Kidney (tissue), 13 donors: ENCODE measurements at regions not wholly inside any gene's neighbourhood (a gene's known extent, or its start where the extent isn't known, plus 50 kb on each side); places are given as distances from the start of the nearest gene placed in this dataset.

ENCODE experiments used
- DNase-seq, 5 donors: peaks; one replicate each; pipeline ENCODE4 v3.0.0-alpha.2; 2013 to 2020
- FAIRE-seq: peaks from 2 replicates; lab custom pipeline; 2012; peaks lifted over from hg19 to GRCh38; lab: Jason Lieb, UNC
- H3K27ac ChIP-seq, 2 donors: one replicate each; pipeline ENCODE4 v1.7.0; 2013; ENCODE audit warnings: low read depth in 2 of 2, low read length in 2 of 2, inconsistent platforms in 1 of 2
- H3K27me3 ChIP-seq: one replicate; pipeline ENCODE4 v1.7.1; 2013; ENCODE audit warnings: low read length, inconsistent platforms; ENCODE audit not compliant: control insufficient read depth, insufficient read depth
- H3K36me3 ChIP-seq, 3 donors: one replicate each; pipeline versions ENCODE4 v1.7.0 to v1.7.1; 2013; ENCODE audit warnings: low read length in 3 of 3, control low read depth in 1 of 3, inconsistent platforms in 1 of 3; ENCODE audit not compliant: insufficient read depth in 3 of 3, control insufficient read depth in 2 of 3
- H3K4me1 ChIP-seq, 3 donors: one replicate each; pipeline versions ENCODE4 v1.7.0 to v1.7.1; 2013; ENCODE audit warnings: low read length in 3 of 3, inconsistent platforms in 1 of 3, low read depth in 1 of 3; ENCODE audit not compliant: control insufficient read depth in 2 of 3, insufficient read depth in 2 of 3
- H3K4me3 ChIP-seq, 3 donors: one replicate each; pipeline versions ENCODE4 v1.7.0 to v1.8.1; 2013; ENCODE audit warnings: low read length in 3 of 3, control low read depth in 1 of 3, inconsistent platforms in 1 of 3
- H3K9ac ChIP-seq, 3 donors: one replicate each; pipeline versions ENCODE4 v1.7.0 to v1.7.1; 2013; ENCODE audit warnings: low read length in 3 of 3, control low read depth in 1 of 3, inconsistent platforms in 1 of 3
- H3K9me3 ChIP-seq, 3 donors: one replicate each; pipeline versions ENCODE4 v1.7.0 to v1.7.1; 2013; ENCODE audit warnings: low read length in 3 of 3, control low read depth in 1 of 3, inconsistent platforms in 1 of 3; ENCODE audit not compliant: control insufficient read depth in 2 of 3, insufficient read depth in 1 of 3
- intact Hi-C: fragments of 100-400 bp; cut with DNase I; formaldehyde crosslinking; loops from one replicate; pipeline ENCODE4 v1.11.1; 2022
- TF ChIP-seq, protein P1 (sequence below): IDR thresholded peaks from 3 replicates; pipeline ENCODE4 v1.5.1; 2012; ENCODE audit warnings: mild to moderate bottlenecking, moderate library complexity, borderline replicate concordance; ENCODE audit not compliant: insufficient read depth; ENCODE audit errors: extremely low read depth
- donor health status: control.
- donor health status: control.
- donor health status: control.
- donor health status: control.
- donor health status: control.
- donor health status: DM: yes; HTN: yes; CAD: no.
- donor health status: Normal renal cell carcinoma (clear cell type).

DNA sequence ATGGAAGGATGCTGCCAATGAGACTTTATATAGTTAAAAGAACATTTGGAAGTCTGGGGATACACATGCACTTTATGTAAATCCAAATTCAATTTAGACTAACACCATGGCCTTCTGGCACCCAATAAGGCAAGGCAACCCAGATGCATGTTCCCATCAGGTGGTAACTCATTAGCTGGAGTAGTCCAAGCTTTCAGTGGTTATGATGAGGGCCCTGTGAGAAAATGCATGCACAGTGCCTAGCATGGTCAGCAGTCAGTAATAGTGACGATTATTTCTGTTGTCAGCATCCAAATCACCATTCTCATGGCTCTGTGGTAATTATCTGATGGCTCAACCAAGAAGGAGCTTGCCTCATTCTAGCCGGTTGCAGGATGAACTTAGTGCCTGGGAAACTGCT is 70.3 kb upstream of the CTLA4 start:
- Histone ChIP-seq H3K4me3 (no peak overlapping the region), H3K36me3 (no peaks in the 10 kb centered on the region), H3K27ac (no peak overlapping the region), H3K9ac (no peak overlapping the region), H3K9me3 (no peaks in the 10 kb centered on the region), H3K4me1 (no peaks in the 10 kb centered on the region), H3K27me3 (no peaks in the 10 kb centered on the region)
- intact Hi-C loops: no loop called here
- DNase-seq: no peak
- TF ChIP-seq, protein P1, sequence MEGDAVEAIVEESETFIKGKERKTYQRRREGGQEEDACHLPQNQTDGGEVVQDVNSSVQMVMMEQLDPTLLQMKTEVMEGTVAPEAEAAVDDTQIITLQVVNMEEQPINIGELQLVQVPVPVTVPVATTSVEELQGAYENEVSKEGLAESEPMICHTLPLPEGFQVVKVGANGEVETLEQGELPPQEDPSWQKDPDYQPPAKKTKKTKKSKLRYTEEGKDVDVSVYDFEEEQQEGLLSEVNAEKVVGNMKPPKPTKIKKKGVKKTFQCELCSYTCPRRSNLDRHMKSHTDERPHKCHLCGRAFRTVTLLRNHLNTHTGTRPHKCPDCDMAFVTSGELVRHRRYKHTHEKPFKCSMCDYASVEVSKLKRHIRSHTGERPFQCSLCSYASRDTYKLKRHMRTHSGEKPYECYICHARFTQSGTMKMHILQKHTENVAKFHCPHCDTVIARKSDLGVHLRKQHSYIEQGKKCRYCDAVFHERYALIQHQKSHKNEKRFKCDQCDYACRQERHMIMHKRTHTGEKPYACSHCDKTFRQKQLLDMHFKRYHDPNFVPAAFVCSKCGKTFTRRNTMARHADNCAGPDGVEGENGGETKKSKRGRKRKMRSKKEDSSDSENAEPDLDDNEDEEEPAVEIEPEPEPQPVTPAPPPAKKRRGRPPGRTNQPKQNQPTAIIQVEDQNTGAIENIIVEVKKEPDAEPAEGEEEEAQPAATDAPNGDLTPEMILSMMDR: no peak
- FAIRE-seq: no peak

DNA sequence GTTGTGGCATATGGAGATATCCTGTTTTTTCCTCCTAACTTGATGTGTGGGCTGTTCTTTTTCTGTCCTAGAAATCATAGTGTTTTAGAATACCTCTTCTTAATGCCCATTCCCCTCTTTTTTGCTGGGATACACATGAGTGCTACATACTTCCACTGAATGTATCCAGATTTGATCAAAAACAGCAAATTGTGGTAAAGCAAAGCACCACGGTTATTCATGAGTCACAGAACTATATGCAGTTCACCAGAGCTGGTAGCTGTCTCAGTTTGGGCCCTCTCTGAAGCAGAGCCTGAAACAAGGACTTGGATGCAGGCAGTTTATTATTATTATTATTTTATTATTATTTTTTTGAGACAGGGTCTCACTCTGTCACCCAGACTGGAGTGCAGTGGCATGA is 69.9 kb upstream of the CTLA4 start:
- intact Hi-C loops: no loop called here
- FAIRE-seq: no peak

DNA sequence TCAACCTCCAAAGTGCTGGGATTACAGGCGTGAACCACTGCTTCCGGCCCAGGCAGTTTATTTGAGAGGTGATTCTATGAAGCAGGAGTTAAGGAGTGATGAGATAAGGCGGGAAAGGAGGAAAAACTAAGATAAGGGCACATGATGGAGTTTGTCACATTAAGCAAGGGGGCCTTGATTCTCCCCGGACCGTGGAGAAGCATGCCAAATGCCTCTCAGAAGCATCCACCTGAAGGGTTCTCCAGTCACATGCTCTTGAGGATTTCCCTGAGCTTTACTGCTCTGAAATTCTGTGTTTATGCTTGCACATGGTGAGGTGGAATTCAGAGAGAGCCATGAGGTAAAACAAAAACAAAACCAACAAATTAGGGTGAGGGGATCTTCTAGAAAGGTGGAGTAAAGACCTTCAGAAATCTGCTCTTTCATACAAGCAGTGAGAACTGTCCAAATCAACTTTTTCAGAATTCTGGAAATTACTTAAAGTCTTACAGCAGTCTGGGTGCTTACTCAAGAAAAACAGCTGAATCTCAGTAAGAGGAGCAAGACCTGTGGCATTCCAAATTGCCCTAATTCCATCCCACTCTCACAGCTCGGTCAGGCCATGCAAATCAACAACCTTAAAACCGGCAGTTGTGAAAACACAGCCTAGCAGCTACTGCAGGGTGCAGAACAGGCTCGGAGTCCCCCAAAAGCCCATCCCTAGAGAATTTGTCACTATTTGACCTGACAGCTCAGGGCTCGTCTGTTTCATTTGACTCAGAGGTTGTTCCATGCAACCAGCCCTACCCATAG is 69.1 kb upstream of the CTLA4 start:
- intact Hi-C loops: no loop called here
- Histone ChIP-seq H3K27me3 (no peaks in the 10 kb centered on the region), H3K27ac (no peak overlapping the region), H3K9ac (no peak overlapping the region), H3K36me3 (no peaks in the 10 kb centered on the region), H3K9me3 (no peaks in the 10 kb centered on the region), H3K4me1 (no peaks in the 10 kb centered on the region), H3K4me3 (no peak overlapping the region)
- TF ChIP-seq, protein P1: no peak
- no peak for DNase-seq
- no peak for FAIRE-seq

More for the DNA sequence above, 69.9 kb upstream of the CTLA4 start:
- Histone ChIP-seq H3K36me3 (no peaks in the 10 kb centered on the region), H3K9me3 (no peaks in the 10 kb centered on the region), H3K4me1 (no peaks in the 10 kb centered on the region), H3K9ac (no peak overlapping the region), H3K4me3 (no peak overlapping the region), H3K27me3 (no peaks in the 10 kb centered on the region), H3K27ac (no peak overlapping the region)
- DNase-seq: no peak
- TF ChIP-seq, protein P1: no peak
